Colon (tissue), 2 donors: ENCODE measurements at regions not wholly inside any gene's neighbourhood (a gene's known extent, or its start where the extent isn't known, plus 50 kb on each side); places are given as distances from the start of the nearest gene placed in this dataset.

Experiments used
- FAIRE-seq: peaks from 2 replicates; lab custom pipeline; 2012; peaks lifted over from hg19 to GRCh38; lab: Jason Lieb, UNC
- donor health status: control.
- donor health status: control.

DNA sequence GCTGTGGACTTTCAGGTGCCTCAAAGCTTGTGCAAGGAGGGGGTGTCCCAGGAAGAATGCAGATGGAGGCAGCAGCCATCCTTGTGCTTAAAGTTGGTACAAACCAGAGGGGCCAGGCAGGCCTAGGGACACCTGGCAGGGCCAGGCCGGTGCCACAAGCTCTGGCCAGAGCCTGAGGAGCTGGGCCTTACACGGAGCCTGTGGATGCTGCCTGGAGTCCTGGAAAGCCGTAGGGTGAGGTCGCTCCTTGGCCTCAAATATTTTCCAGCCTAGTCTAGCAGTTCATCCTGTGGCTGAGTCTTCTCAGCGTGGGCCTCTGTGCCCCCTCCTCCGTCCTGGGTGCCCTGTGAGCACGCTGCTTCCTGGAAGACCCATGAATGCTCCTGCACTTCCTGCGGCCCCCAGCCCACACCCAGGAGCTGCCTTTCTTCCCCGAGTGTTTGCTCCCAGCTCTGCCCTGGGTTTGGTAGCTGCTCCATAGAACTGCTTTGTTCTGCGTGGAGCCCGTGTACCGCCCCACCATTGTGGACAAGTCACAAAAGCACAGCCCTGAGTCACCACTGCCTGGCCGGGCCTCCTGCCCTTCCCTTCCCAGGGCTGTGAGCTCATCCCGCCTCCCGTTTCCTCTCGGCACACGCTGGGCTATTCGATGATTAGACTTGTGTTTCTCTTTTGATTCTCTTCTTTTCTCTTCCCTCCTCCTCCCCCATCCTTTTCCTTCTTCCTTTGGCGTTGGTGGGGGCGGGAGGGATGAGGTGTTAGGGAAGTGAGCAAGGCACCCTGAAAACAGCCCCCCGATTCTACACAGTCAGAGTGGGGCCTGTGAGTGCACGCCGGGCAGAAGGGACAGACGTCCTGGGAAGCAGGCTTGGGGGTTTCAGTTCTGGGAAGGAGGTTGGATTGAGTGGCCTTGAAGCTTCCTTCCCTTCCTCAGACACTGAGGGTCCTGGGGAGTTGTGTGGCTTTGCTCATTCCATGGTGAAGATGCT lies 73.2 kb upstream of the SHH start:
- no peak for FAIRE-seq

GRCh38 chr7:155884225-155885166 lies 72.2 kb upstream of the SHH start:
- no peak for FAIRE-seq

DNA sequence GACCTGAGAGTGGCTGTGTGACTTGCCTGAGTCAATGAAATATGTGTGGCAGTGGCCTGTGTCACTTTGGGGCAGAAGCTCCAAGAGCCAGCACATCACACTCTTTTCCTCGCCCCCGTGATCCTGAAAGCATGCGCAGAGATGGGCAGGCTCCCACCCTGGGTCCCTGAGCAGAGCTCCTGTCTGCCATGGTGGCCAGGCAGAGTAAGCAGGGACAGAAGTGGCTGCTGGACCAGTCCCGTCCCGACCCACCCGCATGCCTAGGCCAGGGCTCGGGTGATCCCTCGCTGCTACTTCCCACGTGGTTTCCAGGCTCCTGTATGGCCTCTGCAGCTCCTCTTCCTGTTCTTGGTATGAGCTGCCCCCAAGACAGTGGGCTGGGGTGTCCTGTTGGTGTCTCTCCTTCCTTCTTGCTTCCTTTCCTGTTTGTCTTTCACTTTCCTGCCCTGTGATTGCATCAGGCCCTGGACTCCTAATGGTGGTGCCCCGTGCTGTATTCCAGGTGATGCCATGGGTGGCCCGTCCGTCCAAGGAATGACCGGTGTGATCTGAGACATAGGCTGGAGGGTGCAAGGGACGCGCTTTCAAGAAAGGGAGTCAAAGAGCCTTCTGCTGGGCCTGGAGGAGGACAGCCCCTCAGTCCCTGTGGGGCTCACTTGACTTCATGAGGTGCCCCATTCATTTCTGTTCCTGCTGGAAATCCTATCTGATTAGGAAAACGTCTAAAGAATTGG lies 71.4 kb upstream of the SHH start:
- FAIRE-seq: no peak

- no peak for FAIRE-seq
Observed at GRCh38 chr7:155882596-155882995, 70.3 kb upstream of the SHH start.

DNA sequence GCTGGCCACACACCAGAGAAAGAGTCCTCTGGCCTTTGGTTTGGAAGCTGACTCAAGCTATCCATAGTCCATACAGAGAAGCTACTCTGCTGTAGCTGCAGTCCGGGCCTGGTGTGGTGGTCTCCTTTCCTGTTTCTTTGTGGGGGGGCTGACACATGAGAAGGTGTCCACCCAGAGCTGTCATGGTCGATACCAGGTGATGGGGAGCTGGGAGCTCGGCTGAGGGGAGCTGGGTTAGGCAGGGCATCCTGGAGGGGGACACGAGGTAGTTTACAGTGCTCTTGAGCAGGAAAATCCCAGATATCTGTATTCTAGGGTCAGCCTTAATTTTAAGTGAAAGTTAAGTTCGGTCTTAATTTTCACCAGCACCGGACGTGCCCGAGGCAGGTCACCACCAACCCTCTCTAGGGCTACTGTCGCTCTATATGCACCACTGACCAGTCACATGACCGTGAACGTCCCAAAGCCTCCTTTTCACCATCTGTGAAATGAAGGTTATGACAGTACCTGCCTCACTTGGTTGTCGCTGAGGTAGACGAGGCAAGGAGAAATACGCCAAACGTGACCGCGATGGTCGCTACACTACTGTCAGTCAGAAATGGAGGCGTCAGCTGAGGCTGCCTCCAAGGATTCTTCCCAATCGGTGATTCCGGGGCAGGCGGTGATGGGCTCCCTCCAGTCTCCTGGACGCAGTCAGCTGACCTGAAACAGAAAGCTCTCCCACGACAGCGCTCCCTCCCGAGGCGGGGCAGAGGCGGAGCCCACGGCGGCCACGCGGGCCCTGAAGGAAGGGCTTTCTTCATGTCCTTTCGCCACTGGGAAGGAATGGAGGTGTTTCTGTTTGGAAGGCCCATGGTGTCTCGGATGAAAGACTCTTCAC lies 69.4 kb upstream of the SHH start:
- no peak for FAIRE-seq

GRCh38 chr7:155880721-155881120 lies 68.5 kb upstream of the SHH start:
- no peak for FAIRE-seq

GRCh38 chr7:155879592-155879991 lies 67.3 kb upstream of the SHH start:
- no peak for FAIRE-seq

DNA sequence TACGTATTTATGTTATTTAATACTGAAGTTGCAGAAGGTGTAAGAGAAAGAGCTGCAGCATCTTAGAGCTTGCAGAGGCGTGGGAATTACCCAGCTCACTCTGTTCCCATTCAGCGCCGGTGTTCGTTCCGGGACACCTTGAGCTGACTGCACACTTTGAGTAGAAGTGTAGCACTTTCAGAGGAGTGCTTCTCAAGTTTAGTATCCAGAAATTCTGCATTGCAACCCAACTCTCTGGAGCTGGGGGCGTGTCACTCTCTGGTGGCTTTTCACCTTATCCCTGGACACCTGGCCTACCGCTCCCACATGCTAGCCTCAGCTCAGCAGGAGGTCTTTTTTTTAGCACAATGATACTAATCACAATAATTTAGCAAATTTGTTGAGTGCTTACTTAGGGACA lies 66.4 kb upstream of the SHH start:
- no peak for FAIRE-seq

DNA sequence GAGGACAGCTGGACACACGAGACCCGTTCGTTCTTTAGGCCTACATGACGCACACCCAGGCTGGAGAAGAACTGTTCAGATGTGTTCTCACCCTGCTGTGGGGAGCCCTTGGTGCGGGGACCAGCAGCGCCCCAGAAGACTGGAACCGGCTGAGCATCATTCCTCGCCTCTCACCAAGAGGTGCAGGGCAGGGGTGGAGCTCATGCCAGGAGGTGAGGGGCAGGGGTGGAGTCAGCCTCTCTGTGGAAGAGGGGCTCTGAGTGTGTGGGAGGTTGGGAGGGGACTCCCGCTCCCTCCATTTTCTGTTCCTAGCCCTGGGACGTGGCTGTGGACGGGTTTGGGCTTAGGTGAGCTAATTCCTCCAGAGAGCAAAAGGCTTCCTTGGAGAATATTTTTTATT lies 66.0 kb upstream of the SHH start:
- FAIRE-seq: no peak

DNA sequence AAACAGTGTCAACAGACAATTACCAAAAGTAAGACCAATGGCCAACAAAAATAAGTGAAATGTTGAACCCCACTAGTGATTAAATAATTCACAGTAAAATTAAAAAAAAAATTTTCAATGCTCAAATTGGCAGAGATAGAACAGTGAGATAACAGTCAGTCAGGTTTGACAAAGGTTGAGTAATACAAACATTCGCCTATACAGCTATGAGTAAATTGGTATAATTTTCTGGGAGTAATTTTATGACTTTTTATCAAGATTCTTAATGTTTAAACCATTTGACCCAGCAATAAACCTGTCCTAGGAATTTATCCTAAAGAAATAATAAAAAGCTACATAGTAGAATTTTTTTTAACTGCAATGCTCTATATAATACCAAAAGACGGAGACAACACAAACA lies 64.9 kb upstream of the SHH start:
- peak; percentile 36 for FAIRE-seq

DNA sequence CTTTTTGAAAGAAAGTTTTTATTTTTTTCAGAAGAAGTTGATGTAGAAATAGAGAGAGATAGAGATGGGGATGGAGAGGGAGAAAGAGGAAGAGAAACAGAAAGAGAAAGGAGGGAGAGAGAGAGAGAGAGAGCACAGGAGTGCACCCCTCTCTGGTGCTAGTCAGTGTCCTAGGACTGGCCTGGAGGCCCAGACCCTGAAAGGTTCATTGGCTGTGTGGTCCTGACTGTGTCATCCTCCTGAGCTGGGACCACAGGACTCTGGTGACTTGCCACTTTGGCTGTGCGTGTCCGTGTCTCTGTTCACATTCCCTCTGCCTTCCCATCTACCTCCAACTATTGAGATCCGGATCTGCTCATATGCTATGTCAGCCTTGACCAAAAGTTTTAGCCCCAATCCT lies 62.1 kb upstream of the SHH start:
- FAIRE-seq: no peak

DNA sequence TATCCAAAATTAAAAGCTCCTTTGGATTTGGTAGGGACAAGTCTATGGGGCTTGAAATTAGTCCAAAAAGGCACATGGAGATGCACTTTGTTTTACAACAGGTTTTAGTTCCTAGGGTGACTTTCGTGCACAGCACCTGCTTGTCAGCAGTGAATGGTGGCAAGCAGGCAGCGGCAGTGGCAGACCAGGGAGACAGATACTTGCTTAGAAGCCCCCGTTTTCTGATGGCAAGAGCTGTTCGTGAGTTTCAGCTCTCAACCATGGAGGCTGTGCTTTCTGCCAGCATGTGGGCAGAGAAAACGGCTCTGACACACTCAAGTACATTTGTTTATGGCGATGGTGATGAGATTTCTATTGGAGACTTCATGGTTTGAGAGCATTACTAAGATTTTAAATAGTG lies 61.7 kb upstream of the SHH start:
- FAIRE-seq: no peak

- FAIRE-seq: no peak
Observed at GRCh38 chr7:155872678-155873369, 60.6 kb upstream of the SHH start.

- no peak for FAIRE-seq
Observed at GRCh38 chr7:155871211-155871610, 58.9 kb upstream of the SHH start.

GRCh38 chr7:155870334-155871180 lies 58.3 kb upstream of the SHH start:
- FAIRE-seq: no peak

DNA sequence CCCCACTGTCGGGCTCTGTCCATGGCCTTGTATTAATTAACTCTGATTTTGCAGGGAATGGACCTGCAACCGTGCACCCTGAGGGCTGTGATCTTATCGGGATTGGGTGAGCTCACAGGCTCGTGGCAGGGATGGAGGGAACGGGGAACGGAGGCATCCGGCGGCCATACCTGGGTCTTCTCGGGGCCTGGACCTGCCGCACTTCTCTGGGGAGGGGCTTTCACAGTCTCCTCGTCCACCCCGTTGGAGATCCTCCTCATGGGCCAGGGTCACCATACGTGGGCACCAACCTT lies 57.5 kb upstream of the SHH start:
- no peak for FAIRE-seq

DNA sequence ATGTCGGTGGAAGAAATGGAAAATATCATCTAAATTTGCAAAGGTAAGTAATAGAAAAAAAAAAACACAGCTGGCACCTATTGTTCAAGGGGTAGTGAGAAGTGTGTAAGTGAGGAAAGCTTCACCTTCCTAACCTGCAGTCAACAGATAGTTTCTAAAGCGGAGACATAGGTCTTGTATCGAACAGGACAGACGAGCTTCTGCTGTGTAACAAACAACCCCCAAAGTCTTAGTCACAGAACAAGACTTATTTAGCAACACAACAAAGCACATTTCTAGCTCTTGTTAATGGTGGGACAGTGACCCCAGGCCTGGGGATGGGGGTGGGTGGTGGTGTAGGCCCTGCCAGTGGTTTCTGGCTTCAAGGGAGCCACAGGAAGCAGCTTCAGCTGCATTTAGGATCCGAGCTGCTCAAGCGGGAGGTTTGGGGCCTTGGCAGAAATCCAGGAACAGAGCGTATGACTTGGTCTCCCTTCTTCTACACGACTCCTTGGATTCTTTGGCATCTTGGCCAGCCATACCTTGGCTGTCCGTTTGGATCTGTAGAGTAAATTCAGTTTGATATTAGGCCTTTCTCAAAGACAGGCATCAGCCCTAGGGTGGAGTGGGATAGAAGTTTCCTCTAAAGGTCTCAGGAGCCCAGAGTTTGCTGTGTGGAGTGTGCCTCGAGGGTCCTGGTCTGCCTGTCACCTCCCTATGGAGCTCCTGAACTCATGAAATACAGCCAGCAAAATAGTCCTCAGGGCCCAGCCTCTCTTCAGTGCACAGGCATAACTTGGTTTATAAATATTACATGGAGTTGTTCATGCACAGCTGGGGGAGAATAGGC lies 56.9 kb upstream of the SHH start:
- FAIRE-seq: no peak

DNA sequence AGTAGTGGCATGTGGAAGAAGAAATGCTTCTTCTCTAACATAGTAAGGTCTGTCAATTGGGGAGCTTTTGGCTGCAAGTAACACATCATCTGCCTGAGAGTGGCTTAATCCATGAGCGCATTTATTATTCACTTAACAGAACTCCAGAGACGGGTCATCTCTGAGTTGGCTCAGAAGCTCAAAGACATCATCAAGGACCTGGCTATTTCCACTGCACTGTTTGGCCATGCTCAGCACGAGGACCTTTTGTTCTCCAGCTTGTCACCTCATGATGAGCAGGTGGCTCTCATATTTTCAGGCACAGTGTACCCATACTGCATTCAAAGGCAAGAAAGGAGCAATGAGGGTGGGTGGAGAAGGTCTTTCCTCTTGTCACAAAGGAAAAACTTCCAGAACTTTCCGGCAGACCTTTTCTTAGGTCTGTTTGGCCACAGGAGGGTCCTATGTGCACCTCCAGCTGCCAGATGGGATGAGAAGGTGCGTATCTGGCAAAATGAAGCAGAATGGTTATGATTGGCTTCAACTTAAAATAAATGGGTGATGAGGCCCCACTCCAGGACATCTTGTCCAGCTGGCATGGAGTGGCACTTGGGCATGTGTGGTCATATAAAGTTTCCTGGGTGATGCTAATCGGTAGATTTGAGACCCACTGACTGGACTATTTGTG lies 55.6 kb upstream of the SHH start:
- no peak for FAIRE-seq
